H9 (cell line): ENCODE measurements at regions not wholly inside any gene's neighbourhood (a gene's known extent, or its start where the extent isn't known, plus 50 kb on each side); places are given as distances from the start of the nearest gene placed in this dataset.

Experiments used
- DNase-seq: peaks from one replicate; pipeline ENCODE4 v3.0.0-alpha.2; 2017
- H2AFZ ChIP-seq: one replicate; pipeline ENCODE4 v1.6.1; 2013; ENCODE audit warnings: mild to moderate bottlenecking, low read length, control low read depth, moderate library complexity
- H2AK5ac ChIP-seq: 2 replicates; pipeline ENCODE4 v1.6.1; 2013; ENCODE audit warnings: low read length, control low read depth, mixed read lengths; ENCODE audit not compliant: insufficient read length
- H2BK120ac ChIP-seq: one replicate; pipeline ENCODE4 v1.6.1; 2013; ENCODE audit warnings: low read depth, mild to moderate bottlenecking, low read length, control low read depth, inconsistent platforms; ENCODE audit not compliant: poor library complexity, severe bottlenecking
- H2BK12ac ChIP-seq: 2 replicates; pipeline ENCODE4 v1.6.1; 2013; ENCODE audit warnings: low read length, control low read depth, mixed read lengths, low read depth; ENCODE audit not compliant: insufficient read length
- H2BK15ac ChIP-seq: 2 replicates; pipeline ENCODE4 v1.6.1; 2013; ENCODE audit warnings: low read depth, low read length, control low read depth
- H2BK20ac ChIP-seq: one replicate; pipeline ENCODE4 v1.6.1; 2013; ENCODE audit warnings: low read depth, mild to moderate bottlenecking, low read length, control low read depth, inconsistent platforms; ENCODE audit not compliant: poor library complexity, severe bottlenecking
- H2BK5ac ChIP-seq: 2 replicates; pipeline ENCODE4 v1.6.1; 2013; ENCODE audit warnings: low read length, control low read depth, mixed read lengths; ENCODE audit not compliant: insufficient read length
- H3K14ac ChIP-seq: 2 replicates; pipeline ENCODE4 v1.6.1; 2013; ENCODE audit warnings: low read length, control low read depth; ENCODE audit not compliant: insufficient read depth
- H3K18ac ChIP-seq: 2 replicates; pipeline ENCODE4 v1.6.1; 2013; ENCODE audit warnings: low read depth, mild to moderate bottlenecking, mixed read lengths, low read length, control low read depth; ENCODE audit not compliant: insufficient read length
- H3K23ac ChIP-seq: 2 replicates; pipeline ENCODE4 v1.6.1; 2013; ENCODE audit warnings: low read length, control low read depth, mixed read lengths, low read depth; ENCODE audit not compliant: insufficient read length
- H3K23me2 ChIP-seq: 2 replicates; pipeline ENCODE4 v1.6.1; 2013; ENCODE audit warnings: low read depth, mild to moderate bottlenecking, mixed read lengths, low read length, control low read depth; ENCODE audit not compliant: insufficient read length, poor library complexity, severe bottlenecking
- H3K27ac ChIP-seq: 2 replicates; pipeline ENCODE4 v1.5.1; 2013; ENCODE audit warnings: low read length, control low read depth, mixed read lengths, low read depth; ENCODE audit not compliant: insufficient read length
- H3K27me3 ChIP-seq: 2 replicates; pipeline ENCODE4 v1.6.1; 2013; ENCODE audit warnings: low read length, control low read depth, inconsistent platforms; ENCODE audit not compliant: insufficient read depth
- H3K4ac ChIP-seq: 2 replicates; pipeline ENCODE4 v1.6.1; 2013; ENCODE audit warnings: low read depth, mild to moderate bottlenecking, control low read depth, inconsistent platforms, low read length, moderate library complexity
- H3K4me1 ChIP-seq: 2 replicates; pipeline ENCODE4 v1.6.1; 2013; ENCODE audit warnings: low read length, control low read depth, inconsistent platforms; ENCODE audit not compliant: insufficient read depth
- H3K4me2 ChIP-seq: 2 replicates; pipeline ENCODE4 v1.6.1; 2013; ENCODE audit warnings: low read length, control low read depth, mixed read lengths; ENCODE audit not compliant: insufficient read length, insufficient read depth
- H3K56ac ChIP-seq: 2 replicates; pipeline ENCODE4 v1.6.1; 2013; ENCODE audit warnings: low read depth, mild to moderate bottlenecking, mixed read lengths, low read length, control low read depth; ENCODE audit not compliant: insufficient read length
- H3K79me1 ChIP-seq: 2 replicates; pipeline ENCODE4 v1.6.1; 2013; ENCODE audit warnings: low read depth, mild to moderate bottlenecking, moderate library complexity, low read length, control low read depth, inconsistent platforms; ENCODE audit not compliant: insufficient read depth, poor library complexity, severe bottlenecking
- H3K79me2 ChIP-seq: 2 replicates; pipeline ENCODE4 v1.6.1; 2013; ENCODE audit warnings: low read length, control low read depth, inconsistent platforms; ENCODE audit not compliant: insufficient read depth
- H3K9ac ChIP-seq: 2 replicates; pipeline ENCODE4 v1.6.1; 2013; ENCODE audit warnings: low read length, control low read depth, mixed read lengths; ENCODE audit not compliant: insufficient read length; ENCODE audit errors: extremely low read depth
- H3K9me3 ChIP-seq: one replicate; pipeline ENCODE4 v1.6.1; 2013; ENCODE audit warnings: low read depth, low read length, inconsistent platforms; ENCODE audit not compliant: control insufficient read depth
- H3T11ph ChIP-seq: one replicate; pipeline ENCODE4 v1.6.1; 2013; ENCODE audit warnings: mild to moderate bottlenecking, low read length, control low read depth, inconsistent platforms
- H4K20me1 ChIP-seq: one replicate; pipeline ENCODE4 v1.6.1; 2013; ENCODE audit not compliant: control insufficient read depth, insufficient read length, insufficient read depth
- H4K5ac ChIP-seq: 2 replicates; pipeline ENCODE4 v1.6.1; 2013; ENCODE audit warnings: low read depth, mild to moderate bottlenecking, mixed read lengths, low read length, control low read depth; ENCODE audit not compliant: insufficient read length
- H4K8ac ChIP-seq: replicated peaks from 2 replicates; pipeline ENCODE4 v1.6.1; 2013; ENCODE audit warnings: low read length, control low read depth, mixed read lengths, low read depth; ENCODE audit not compliant: insufficient read length
- H4K91ac ChIP-seq: 2 replicates; pipeline ENCODE4 v1.6.1; 2013; ENCODE audit warnings: low read depth, mild to moderate bottlenecking, moderate library complexity, mixed read lengths, low read length, control low read depth; ENCODE audit not compliant: insufficient read length
- H3K27ac Mint-ChIP-seq, 3 experiments: 2 replicates in 2 of 3; 3 replicates in 1 of 3; pipeline ENCODE4 v1.8.0; 2020 to 2021; ENCODE audit warnings: mixed read lengths in 3 of 3, mild to moderate bottlenecking in 1 of 3, moderate library complexity in 1 of 3
- H3K27me3 Mint-ChIP-seq: 2 replicates; pipeline ENCODE4 v1.8.0; 2021; ENCODE audit warnings: low read depth, mild to moderate bottlenecking, moderate library complexity, mixed read lengths
- H3K36me3 Mint-ChIP-seq, 3 experiments: 2 replicates in 2 of 3; 3 replicates in 1 of 3; pipeline ENCODE4 v1.8.0; 2020 to 2021; ENCODE audit warnings: low read depth in 3 of 3, mixed read lengths in 3 of 3; ENCODE audit not compliant: insufficient read depth in 1 of 3
- H3K4me1 Mint-ChIP-seq, 2 experiments: 2 replicates each; pipeline ENCODE4 v1.8.0; 2020; ENCODE audit warnings: mixed read lengths in 2 of 2
- H3K4me3 Mint-ChIP-seq, 2 experiments: 2 replicates in 1 of 2; 3 replicates in 1 of 2; pipeline ENCODE4 v1.8.0; 2020 to 2021; ENCODE audit warnings: mild to moderate bottlenecking in 2 of 2, mixed read lengths in 2 of 2, moderate library complexity in 1 of 2
- H3K9me3 Mint-ChIP-seq, 2 experiments: 2 replicates in 1 of 2; 3 replicates in 1 of 2; pipeline ENCODE4 v1.8.0; 2020; ENCODE audit warnings: mild to moderate bottlenecking in 2 of 2, mixed read lengths in 2 of 2, moderate library complexity in 1 of 2
- TF ChIP-seq, protein P1 (sequence below): fragments of 200-600 bp; sonication (generic); conservative IDR thresholded peaks from 3 replicates; pipeline ENCODE4 v1.8.0; 2021; ENCODE audit warnings: antibody characterized with exemption, mild to moderate bottlenecking

DNA sequence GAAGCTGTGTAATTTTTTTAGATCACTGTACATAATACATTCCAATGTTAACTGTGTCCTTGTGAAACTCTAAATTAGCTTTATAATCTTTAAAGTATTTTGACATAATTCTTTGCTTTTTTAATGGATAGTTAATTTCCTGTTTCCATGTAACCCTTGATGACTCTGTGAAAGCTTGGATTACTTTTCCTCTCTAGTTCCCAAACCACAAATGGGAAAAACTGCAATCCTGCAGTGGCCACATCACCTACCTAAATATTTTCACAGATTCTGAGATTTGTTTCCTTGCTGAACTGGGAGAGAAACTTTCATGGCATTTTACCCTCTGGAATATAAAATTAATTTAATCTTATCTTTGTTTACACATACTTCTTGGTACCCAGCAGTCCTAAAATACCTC, 161.6 kb upstream of the CCDC68 start:
- Mint-ChIP-seq H3K27me3 (no peaks in the 10 kb centered on the region; the same call in 1 of the 2 replicates), H3K4me3 (no peak overlapping the region), H3K27ac (no peak overlapping the region), H3K9me3 (no peaks in the 10 kb centered on the region), H3K4me1 (no peaks in the 10 kb centered on the region), H3K36me3 (no peaks in the 10 kb centered on the region)
- Histone ChIP-seq H3K18ac (no peak overlapping the region), H3K4me2 (no peak overlapping the region), H3K4me1 (no peaks in the 10 kb centered on the region), H4K8ac (no peak overlapping the region), H3K14ac (no peak overlapping the region), H3K9ac (no peak overlapping the region), H4K20me1 (no peaks in the 10 kb centered on the region), H3K9me3 (no peaks in the 10 kb centered on the region), H3K27ac (no peak overlapping the region), H2BK120ac (no peak overlapping the region), H3K56ac (no peak overlapping the region), H3K27me3 (no peaks in the 10 kb centered on the region), H2BK15ac (no peak overlapping the region), H3T11ph (no peak overlapping the region), H2BK20ac (no peak overlapping the region), H3K79me2 (no peaks in the 10 kb centered on the region), H2BK5ac (no peak overlapping the region), H3K23ac (no peak overlapping the region), H2BK12ac (no peak overlapping the region), H2AK5ac (no peak overlapping the region), H4K91ac (no peak overlapping the region), H3K23me2 (no peaks in the 10 kb centered on the region), H3K4ac (no peak overlapping the region), H3K79me1 (no peaks in the 10 kb centered on the region), H4K5ac (no peak overlapping the region), H2AFZ (no peak overlapping the region)
- DNase-seq, result no peak
- TF ChIP-seq, protein P1, sequence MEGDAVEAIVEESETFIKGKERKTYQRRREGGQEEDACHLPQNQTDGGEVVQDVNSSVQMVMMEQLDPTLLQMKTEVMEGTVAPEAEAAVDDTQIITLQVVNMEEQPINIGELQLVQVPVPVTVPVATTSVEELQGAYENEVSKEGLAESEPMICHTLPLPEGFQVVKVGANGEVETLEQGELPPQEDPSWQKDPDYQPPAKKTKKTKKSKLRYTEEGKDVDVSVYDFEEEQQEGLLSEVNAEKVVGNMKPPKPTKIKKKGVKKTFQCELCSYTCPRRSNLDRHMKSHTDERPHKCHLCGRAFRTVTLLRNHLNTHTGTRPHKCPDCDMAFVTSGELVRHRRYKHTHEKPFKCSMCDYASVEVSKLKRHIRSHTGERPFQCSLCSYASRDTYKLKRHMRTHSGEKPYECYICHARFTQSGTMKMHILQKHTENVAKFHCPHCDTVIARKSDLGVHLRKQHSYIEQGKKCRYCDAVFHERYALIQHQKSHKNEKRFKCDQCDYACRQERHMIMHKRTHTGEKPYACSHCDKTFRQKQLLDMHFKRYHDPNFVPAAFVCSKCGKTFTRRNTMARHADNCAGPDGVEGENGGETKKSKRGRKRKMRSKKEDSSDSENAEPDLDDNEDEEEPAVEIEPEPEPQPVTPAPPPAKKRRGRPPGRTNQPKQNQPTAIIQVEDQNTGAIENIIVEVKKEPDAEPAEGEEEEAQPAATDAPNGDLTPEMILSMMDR, result no peak
